ENCODE measurements at regions not wholly inside any gene's neighbourhood (a gene's known extent, or its start where the extent isn't known, plus 50 kb on each side); places are given as distances from the start of the nearest gene placed in this dataset.

- Histone ChIP-seq H3K9me1 (ENCODE audit: control insufficient read depth, insufficient read depth, low read length) (no peaks in the 10 kb centered on the region), H2AFZ (ENCODE audit: low read depth, low read length) (no peak overlapping the region), H3K27me3 (ENCODE audit: control insufficient read depth in 2 of 2, insufficient read depth in 2 of 2, low read length in 2 of 2) (no peaks in the 10 kb centered on the region; a peak in 1 of 5 replicates), H3K4me1 (replicated peaks in 1 of 2; ENCODE audit: control insufficient read depth in 2 of 2, insufficient read depth in 2 of 2, low read length in 2 of 2) (no peaks in the 10 kb centered on the region), H3K4me3 (no peak overlapping the region), H3K4me2 (ENCODE audit: insufficient read depth, low read length) (no peak overlapping the region), H3K36me3 (ENCODE audit: control insufficient read depth, insufficient read depth, low read length) (no peaks in the 10 kb centered on the region), H3K9me3 (replicated peaks; ENCODE audit: control insufficient read depth, insufficient read depth, low read depth, low read length) (no peaks in the 10 kb centered on the region), H3K27ac (ENCODE audit: extremely low read depth, low read depth, low read length) (no peak overlapping the region), H4K20me1 (replicated peaks; ENCODE audit: control insufficient read depth, insufficient read depth, low read length) (no peaks in the 10 kb centered on the region), H3K9ac (ENCODE audit: insufficient read depth in 1 of 2, low read depth in 2 of 2, low read length in 2 of 2) (no peak overlapping the region), H3K79me2 (ENCODE audit: control insufficient read depth, insufficient read depth, low read length) (no peaks in the 10 kb centered on the region)
- ATAC-seq (no peak), FAIRE-seq (no peak), DNase-seq (ENCODE audit: extremely low read depth in 1 of 4, low spot score in 3 of 4) (no peak)
- in situ Hi-C loops (cut with MboI) (no loop called here), intact Hi-C loops (cut with micrococcal nuclease) (no loop called here)
- BruUV-seq (replicated peaks): no TSS peak
- WGBS (ENCODE audit: insufficient coverage, low coverage, missing lambda C conversion rate): 0% methylated on average over 2 of the region's 2 CpGs
- POLR2A ChIA-PET: no interaction called here
- CTCF ChIA-PET (ENCODE audit: low intra/inter-chr PET ratio): no interaction called here
- no peak for TF ChIP-seq EWSR1 (IDR thresholded peaks at IDR 0.05; ENCODE audit: borderline replicate concordance, low read depth, partially characterized antibody)
- TF ChIP-seq ATF2 (CRISPR knock-in tag; IDR thresholded peaks at IDR 0.05): no peak
- no peak for TF ChIP-seq BCOR (IDR thresholded peaks at IDR 0.05)
- TF ChIP-seq ZNF77 (CRISPR knock-in tag; IDR thresholded peaks at IDR 0.05): no peak
- TF ChIP-seq MBD1 (CRISPR knock-in tag; IDR thresholded peaks at IDR 0.05): no peak
- no peak for TF ChIP-seq ZNF280A (IDR thresholded peaks at IDR 0.05; ENCODE audit: low read depth, partially characterized antibody)
- no peak for TF ChIP-seq ZBTB33 (CRISPR knock-in tag; IDR thresholded peaks at IDR 0.05)
- no peak for TF ChIP-seq ZNF121 (CRISPR knock-in tag; conservative IDR thresholded peaks at IDR 0.05)
Measured at GRCh38 chr5:143550986-143551630, 147.6 kb upstream of the NR3C1 start.

Measured in K562 (cell line).